SH-SY5Y (cell line): ENCODE measurements at regions not wholly inside any gene's neighbourhood (a gene's known extent, or its start where the extent isn't known, plus 50 kb on each side); places are given as distances from the start of the nearest gene placed in this dataset.
A peak's percentile ranks its signal among the peaks of the same experiment; 100 is the strongest.

Source experiments
- GATA2 ChIP-seq: IDR thresholded peaks from 2 replicates; pipeline ENCODE4 v1.6.1; 2011; ENCODE audit warnings: mild to moderate bottlenecking, low read depth, low read length
- GATA3 ChIP-seq: IDR thresholded peaks from 2 replicates; pipeline ENCODE4 v1.6.1; 2011; ENCODE audit warnings: low read depth, mild to moderate bottlenecking, low read length, moderate library complexity

DNA sequence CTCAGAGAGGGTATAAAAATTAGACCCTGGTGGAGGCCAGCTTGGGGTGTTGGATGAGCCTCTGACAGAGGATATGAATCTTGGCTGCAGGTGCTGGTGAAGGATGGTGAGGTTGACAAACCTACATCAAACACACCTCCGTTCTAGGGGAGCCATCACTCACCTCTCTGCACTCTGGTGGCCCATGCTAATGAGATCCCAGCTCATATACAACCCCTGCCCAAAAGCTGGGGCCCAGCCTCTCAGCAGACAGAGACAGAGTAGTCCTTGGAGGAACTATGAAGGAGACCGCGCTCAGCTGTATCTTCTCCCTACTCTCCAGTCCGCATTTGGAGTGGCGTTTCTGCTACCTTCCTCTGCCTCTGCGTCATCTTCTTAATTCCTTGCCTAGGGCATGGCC lies 83.1 kb upstream of the SORCS3 start:
- TF ChIP-seq GATA2 (no peak), GATA3 (no peak)

DNA sequence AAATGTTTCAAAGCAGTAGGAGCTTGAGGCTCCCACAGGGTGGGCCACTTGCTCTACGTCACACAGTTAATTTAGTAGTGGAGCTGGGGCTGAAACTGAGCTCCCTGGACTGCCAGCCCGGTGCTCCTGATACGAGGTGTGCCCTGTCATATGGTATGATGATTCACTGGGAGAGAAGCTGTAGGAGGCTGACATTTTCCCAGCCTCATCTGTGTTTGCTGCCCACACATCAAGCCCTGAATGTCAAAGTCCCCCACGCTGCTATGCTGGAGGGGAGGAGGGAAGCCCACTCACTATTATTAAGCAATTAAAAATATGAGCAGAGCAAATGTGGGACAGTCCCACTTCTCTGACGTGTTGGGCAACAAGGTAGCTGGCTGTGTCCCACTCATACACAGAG lies 81.2 kb upstream of the SORCS3 start:
- TF ChIP-seq GATA2 (no peak), GATA3 (no peak)

DNA sequence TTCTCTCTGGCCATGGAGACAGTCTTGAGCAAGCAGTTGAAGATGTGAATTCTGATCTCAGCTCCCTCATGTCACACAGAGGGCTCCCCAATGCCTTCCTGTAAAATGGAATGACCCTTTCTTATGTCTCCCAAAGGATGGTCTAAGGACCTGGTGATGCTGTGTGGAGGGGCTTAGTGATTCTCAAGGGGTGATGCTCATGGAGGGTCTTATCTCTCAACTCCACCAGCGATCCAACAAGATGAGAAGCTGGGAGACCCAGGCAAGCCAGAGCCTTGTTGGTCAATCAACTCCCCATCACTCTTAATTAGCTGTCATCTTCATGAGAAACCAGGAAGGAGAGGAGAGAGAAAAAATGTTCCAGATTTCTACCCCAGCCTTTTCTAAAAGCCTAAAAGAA lies 78.0 kb upstream of the SORCS3 start:
- no peak for TF ChIP-seq GATA2
- TF ChIP-seq GATA3: no peak

DNA sequence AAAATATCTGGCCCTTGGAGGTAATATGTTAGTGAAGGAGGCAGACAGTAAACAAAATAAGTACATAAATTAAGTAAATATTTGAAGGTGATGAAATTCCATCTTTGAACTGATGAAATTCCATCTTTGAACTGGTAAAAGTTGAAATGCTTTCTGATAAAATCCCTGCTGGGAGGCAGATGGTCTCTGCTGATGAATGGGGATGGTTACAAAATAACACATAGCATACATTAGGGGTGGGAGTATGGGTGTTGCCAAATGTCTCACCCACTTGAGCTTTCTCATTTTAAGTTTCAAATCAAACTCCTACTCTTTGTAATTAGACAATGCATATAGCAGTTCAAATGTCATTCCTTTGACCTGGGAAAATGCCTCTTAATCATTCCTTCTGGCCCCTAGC lies 77.5 kb upstream of the SORCS3 start:
- TF ChIP-seq GATA3: no peak
- TF ChIP-seq GATA2: no peak

DNA sequence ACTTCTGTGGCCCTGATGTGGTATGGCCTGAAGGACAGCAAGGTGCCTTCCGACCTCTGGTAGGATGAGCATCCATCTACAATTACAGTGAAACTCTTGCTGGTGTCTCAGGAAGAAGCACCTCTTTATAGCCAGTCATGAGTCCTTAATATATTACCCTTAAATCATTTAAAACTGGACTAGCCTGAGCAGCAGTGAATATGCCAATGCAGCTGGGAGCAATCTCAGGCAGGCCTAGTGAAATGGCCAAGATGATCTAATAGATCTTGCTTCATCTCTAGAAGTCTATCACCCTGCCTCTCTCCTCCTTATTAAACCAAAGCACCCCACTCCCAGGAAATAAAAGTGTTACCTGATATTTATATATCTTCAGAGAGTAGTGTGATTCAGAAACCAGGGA lies 66.7 kb upstream of the SORCS3 start:
- TF ChIP-seq GATA3 (no peak), GATA2 (no peak)

DNA sequence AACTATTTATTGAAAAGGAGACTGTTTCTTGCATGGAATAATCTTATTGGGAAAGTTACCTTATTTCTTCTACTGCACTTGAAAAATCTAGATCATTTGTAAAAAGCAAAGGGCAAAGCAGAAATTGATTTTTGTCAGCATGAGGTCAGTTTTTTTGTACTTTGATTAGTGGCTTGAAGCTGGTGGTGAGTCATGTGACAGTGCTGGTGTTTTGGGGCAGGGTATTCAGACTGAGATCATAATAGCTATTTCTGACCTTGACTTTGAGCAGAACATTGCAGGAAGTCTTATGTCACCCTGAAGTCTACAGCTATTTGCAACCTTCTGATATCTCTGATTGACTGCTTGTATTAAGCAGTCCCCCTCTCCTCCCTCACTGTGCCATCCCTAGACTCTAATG lies 66.3 kb upstream of the SORCS3 start:
- TF ChIP-seq GATA2: no peak
- no peak for TF ChIP-seq GATA3

DNA sequence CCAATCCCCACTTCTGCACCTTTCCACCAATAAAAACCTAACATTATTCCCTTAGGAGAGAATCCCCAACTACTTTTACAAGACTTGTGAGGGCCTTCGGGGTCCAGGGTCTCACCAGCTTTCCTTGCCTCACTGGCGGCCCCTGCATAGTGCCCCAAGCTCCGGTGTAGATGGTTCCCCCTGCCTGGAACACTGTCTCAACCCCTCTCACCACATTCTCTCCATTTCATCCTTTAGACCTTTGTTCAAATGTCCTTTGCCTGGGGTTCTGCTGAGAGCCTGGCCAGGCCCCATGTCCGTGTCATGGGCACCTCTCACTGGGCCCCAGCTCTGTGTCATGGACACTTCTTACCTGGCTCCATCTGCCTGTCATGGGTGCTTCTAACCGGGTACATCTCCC lies 64.5 kb upstream of the SORCS3 start:
- TF ChIP-seq GATA2: no peak
- no peak for TF ChIP-seq GATA3

DNA sequence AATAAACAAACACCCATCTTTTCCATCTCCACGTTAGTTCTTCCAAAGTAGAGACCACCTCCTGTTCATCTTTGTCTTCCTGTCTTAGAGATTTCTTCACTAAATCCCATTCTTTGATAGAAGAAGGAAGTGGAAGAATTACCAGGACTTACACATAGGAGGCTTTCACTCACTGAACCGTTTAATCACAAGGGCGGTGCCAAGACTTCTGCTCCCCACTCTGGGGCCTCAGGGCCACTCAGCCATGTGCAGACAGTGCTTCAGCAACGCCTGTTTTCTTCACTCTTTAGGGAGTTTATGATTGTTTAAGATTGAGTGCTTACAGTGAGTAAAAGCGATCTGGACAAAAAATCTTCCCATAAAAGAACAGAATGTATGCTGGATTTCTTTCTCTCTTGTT lies 63.9 kb upstream of the SORCS3 start:
- TF ChIP-seq GATA3 (no peak), GATA2 (no peak)

DNA sequence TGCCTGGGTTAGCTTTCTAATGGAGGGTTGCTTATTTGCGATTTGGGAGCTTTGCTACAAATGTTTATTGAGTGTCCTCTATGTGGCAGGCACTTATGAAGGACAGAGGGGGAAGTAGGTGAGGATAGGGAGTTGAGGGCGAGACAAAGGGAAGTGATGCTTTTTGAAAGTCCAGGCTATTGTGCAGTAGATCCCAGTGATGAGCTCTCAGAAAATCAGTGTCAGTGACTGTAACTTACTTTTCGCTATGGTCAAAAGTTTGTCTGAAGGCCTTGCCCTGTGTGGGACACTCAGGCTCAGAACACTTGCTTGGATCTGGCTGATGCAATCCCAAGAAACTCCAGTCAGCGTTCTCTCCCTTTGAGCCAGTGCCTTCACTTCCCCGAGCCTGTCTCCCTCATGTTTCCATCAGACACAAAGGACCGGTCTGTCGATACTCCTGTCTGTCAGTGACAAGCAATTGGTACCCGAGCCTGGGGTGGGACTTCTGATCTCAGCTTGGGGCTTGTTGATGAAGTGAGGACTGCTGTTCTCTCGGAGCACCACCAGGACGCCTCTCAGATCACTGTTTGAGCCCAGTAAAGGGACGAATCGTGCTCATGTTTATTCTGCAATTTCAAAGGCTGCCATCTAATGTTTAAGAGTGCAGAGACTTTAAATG lies 63.1 kb upstream of the SORCS3 start:
- TF ChIP-seq GATA3 (no peak), GATA2 (no peak)

DNA sequence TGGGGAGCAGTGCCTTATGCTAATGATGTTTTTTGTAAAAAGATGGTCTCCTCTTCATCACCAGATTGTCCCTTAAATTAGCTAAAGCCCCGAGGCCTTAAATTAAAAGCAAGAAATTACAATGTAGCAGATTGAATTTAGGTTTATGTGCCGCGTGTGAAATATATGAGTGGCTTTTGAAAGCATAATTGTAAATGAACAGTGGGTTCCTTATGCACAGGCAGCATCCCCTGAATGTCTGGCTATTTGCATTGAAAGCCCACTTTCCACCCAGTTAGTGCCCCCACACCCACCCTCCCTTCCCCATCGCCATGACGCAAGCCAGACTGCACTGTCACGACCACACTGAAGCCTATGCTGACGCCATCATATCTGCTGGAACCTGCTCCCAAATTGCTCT lies 62.4 kb upstream of the SORCS3 start:
- no peak for TF ChIP-seq GATA3
- no peak for TF ChIP-seq GATA2

DNA sequence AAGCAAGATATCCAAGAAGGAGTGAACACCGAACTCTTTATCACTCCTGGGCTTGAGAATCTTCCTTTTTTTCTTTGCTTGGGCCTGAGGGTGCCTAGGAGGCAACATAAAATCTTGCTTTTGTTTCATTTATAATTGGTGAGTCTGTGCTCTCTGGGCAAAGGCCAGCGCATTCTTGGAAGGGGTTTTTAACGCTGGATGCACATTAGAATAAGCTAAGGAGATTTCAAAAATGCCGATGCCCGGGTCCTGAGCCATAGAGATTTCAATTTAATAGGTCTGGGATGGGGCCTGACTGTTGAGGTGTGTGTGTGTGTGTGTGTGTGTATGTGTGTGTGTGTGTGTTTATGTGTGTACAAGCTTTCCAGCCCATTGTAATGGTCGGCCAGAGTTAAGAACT lies 62.0 kb upstream of the SORCS3 start:
- no peak for TF ChIP-seq GATA3
- no peak for TF ChIP-seq GATA2

DNA sequence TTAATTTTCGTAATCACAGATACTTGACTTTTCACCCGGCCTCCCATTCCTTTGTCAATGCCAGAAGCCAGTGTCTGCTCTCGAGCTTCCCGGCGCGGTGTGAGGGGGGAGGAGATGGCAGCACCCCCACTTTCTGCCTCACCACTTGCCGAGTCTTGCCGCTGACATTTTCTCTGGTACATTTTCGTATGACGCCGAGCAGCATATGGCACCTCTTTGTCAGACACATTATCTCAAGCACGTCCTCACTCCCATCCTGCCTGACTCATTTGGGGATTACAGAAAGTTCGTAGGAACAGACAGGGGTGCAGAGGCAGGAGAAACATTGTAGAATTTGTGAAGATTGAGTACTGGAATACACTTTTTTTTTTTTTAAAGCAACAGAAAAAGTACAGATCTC lies 60.8 kb upstream of the SORCS3 start:
- TF ChIP-seq GATA3: no peak
- no peak for TF ChIP-seq GATA2

DNA sequence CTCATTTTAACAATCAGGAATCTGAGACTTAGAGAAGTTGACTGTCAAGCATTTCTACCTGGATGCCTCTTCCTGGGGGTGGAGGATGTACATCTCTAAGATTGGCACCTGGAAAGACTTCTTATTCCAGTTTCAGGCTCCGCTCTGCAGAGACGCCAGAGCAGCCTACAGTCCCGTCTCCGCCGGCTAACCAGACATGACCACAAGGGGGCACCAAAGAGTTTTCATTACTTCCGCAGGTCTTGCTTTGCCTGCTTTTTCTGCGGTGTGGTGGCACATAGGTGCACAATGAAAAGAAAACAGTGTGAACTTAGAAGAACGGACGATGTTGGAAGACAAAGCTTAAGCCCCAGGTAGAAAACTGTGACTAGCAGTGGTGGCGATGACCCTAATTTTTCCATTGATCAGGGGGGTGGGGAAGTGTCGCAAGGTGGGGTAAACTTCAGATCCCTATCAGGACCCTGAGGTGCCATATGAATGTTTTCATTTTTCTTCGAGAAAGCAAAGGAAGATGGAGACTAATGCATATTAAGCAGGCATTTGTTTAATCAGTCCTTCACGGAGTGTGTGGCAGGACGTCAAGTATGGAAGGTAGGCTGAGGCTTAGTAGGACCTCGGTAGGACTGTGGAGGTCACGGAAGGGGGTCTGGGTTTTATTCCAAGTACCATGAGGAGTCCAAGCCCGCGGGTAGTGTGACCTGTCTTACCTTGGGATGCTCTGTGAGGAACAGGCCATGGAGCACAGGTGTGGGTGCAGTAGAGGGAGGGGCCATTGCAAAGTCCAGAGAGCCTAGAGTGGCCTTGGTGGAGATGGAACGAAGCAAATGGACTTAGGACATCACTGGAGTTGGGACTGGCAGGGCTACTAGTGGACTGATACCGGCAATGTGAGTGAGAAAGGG lies 60.1 kb upstream of the SORCS3 start:
- TF ChIP-seq GATA3 (no peak), GATA2 (peak; percentile 42; the same call in 1 of the 2 replicates)

DNA sequence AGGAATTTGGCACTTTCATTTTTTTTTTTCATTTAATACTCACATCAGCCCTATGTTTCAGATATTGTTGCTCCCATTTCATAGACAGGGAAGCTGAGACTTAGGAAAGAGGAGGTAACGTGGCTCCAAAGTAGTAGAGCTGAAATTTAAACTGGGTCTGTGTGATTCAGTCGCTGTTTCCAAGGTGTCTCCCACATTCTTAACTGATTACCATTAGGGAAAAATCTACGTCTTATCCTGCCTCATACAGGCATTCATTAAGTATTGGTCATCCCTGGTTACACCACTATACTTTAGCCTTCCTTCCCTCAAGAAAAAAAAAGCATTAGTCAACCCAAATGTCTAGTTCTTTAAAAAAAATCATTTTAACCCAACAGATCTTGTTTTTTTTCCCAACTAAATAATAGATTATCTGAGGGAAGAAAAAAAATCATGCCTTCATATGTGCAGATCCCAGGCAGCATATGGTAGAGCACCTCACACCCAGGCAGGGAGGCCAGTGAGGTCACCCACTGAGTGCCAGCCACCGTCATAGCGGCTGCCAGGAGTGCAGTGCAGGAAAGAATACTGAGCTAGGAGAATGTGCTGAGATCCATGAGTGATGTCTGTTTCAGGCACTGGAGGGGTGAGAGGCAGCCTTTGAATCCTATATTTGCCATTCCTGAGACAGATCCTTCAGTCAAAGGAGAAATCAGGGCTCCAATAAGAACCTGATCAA lies 59.0 kb upstream of the SORCS3 start:
- TF ChIP-seq GATA2 (no peak), GATA3 (no peak)

DNA sequence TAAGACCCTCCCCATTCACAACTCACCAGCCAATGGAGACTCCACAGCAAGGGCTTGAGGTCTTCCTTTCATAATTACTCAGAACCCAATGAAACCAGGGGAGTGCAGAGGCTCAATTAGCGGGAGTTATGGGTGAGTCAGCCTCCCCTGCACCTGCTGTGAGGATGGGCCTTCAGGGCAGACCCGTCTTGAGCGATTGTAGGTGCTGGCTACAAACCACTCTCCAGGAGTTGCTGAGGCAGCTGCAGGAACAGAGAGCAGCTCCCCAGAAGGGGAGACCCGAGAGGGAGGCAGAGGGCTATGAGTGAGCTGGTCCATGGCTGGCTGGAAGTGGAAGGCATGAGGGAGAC lies 58.5 kb upstream of the SORCS3 start:
- no peak for TF ChIP-seq GATA2
- no peak for TF ChIP-seq GATA3

DNA sequence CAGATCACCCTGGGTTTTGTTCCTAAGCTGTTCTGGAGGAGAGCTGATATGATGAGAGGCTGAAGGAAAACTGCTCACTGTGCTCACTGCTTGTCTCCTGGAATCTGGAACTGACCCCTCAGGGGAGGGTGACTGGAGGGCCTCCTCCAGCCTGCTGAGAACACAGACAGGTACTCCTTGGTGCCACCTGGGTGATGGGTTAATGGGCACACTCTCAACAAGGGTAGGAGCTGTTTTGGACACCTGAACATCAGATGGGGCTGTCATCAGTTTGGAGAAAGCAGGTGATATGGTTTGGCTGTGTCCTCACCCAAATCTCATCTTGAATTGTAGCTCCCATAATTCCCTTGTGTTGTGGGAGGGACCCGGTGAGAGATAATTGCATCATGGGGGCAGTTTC lies 58.1 kb upstream of the SORCS3 start:
- TF ChIP-seq GATA3 (no peak), GATA2 (no peak)
